ENCODE measurements at regions not wholly inside any gene's neighbourhood (a gene's known extent, or its start where the extent isn't known, plus 50 kb on each side); places are given as distances from the start of the nearest gene placed in this dataset.

DNA sequence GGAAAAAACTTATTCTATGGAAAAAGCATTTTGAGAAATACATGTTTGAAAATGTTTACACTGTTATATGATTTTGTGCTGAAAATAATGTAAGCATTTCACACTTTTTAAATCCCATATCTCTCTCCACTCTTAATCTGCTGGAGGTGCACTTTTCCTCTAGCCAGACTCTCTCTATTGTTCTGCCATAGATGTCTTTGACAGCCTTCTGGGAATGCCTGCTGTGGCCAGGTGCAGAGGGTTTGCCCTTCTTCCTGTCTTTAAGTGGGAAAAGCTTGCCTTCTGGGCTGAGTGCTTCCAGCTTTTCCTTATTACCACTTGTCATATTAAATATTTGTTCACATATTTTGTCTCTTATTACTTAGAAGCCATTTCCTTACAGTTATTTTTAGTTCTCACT lies 60.1 kb upstream of the PPM1H start:
- TF ChIP-seq POLR2AphosphoS5 (IDR thresholded peaks at IDR 0.05) (no peak), EP300 (IDR thresholded peaks at IDR 0.05) (no peak)

All from upper lobe of left lung (tissue), 4 donors.